ENCODE measurements at regions not wholly inside any gene's neighbourhood (a gene's known extent, or its start where the extent isn't known, plus 50 kb on each side); places are given as distances from the start of the nearest gene placed in this dataset.

GRCh38 chr4:189784651-189785050 is 156.0 kb upstream of the FRG1 start:
- no peak for TF ChIP-seq GATA3 (IDR thresholded peaks at IDR 0.05; ENCODE audit: low read depth, low read length)
- TF ChIP-seq GATA2 (IDR thresholded peaks at IDR 0.05; ENCODE audit: low read depth, low read length) = no peak

Data from SH-SY5Y (cell line).